ENCODE measurements at regions not wholly inside any gene's neighbourhood (a gene's known extent, or its start where the extent isn't known, plus 50 kb on each side); places are given as distances from the start of the nearest gene placed in this dataset.
"Not testable (repeated sequence)": the region's sequence is repeated elsewhere in the genome, so short reads cannot be mapped to it uniquely, and the experiment has no call there.

GRCh38 chr9:42420324-42420723 lies 236.9 kb downstream of the SPATA31A6 start:
- H3K9ac ChIP-seq (replicated peaks; ENCODE audit: extremely low read depth, insufficient read depth, low read length); H3K27ac ChIP-seq (ENCODE audit: insufficient read depth, low read depth, low read length); POLR2A ChIA-PET; H3K4me2 ChIP-seq (ENCODE audit: insufficient read depth, low read length); FAIRE-seq; H2AFZ ChIP-seq (ENCODE audit: low read depth, low read length); H3K9me3 ChIP-seq (replicated peaks; ENCODE audit: control insufficient read depth, insufficient read depth, low read length); H3K36me3 ChIP-seq (ENCODE audit: control insufficient read depth in 2 of 2, extremely low read depth in 1 of 2, insufficient read depth in 2 of 2, low read length in 2 of 2); DNase-seq (ENCODE audit: low read depth, low spot score); H3K27me3 ChIP-seq (ENCODE audit: control insufficient read depth in 2 of 2, insufficient read depth in 2 of 2, low read length in 2 of 2); H3K79me2 ChIP-seq (ENCODE audit: control insufficient read depth, insufficient read depth, low read length); BruUV-seq (replicated peaks); CTCF ChIA-PET; H3K9me1 ChIP-seq (replicated peaks; ENCODE audit: control insufficient read depth, extremely low read depth, insufficient read depth, low read length); H4K20me1 ChIP-seq (replicated peaks; ENCODE audit: control insufficient read depth, extremely low read depth, insufficient read depth, low read length); H3K4me1 ChIP-seq (ENCODE audit: control insufficient read depth, extremely low read depth, insufficient read depth, low read length); H3K4me3 ChIP-seq (replicated peaks in 1 of 3; ENCODE audit: insufficient read depth in 1 of 3, low read depth in 1 of 3, low read length in 3 of 3); intact Hi-C loops (cut with micrococcal nuclease); dilution Hi-C loops (cut with MboI; ENCODE audit: extremely low pct_ligation_motif_present, low sequenced_read_pairs): not testable (repeated sequence)

- POLR2A ChIA-PET; CTCF ChIA-PET; H3K9me3 ChIP-seq (replicated peaks; ENCODE audit: control insufficient read depth, insufficient read depth, low read length); H3K36me3 ChIP-seq (ENCODE audit: control insufficient read depth in 2 of 2, extremely low read depth in 1 of 2, insufficient read depth in 2 of 2, low read length in 2 of 2); dilution Hi-C loops (cut with MboI; ENCODE audit: extremely low pct_ligation_motif_present, low sequenced_read_pairs); H3K27ac ChIP-seq (ENCODE audit: insufficient read depth, low read depth, low read length); H4K20me1 ChIP-seq (replicated peaks; ENCODE audit: control insufficient read depth, extremely low read depth, insufficient read depth, low read length); H3K9me1 ChIP-seq (replicated peaks; ENCODE audit: control insufficient read depth, extremely low read depth, insufficient read depth, low read length); H3K4me1 ChIP-seq (ENCODE audit: control insufficient read depth, extremely low read depth, insufficient read depth, low read length); H3K4me3 ChIP-seq (replicated peaks in 1 of 3; ENCODE audit: insufficient read depth in 1 of 3, low read depth in 1 of 3, low read length in 3 of 3); H3K9ac ChIP-seq (replicated peaks; ENCODE audit: extremely low read depth, insufficient read depth, low read length); intact Hi-C loops (cut with micrococcal nuclease); FAIRE-seq; BruUV-seq (replicated peaks); DNase-seq (ENCODE audit: low read depth, low spot score); H3K4me2 ChIP-seq (ENCODE audit: insufficient read depth, low read length); H3K79me2 ChIP-seq (ENCODE audit: control insufficient read depth, insufficient read depth, low read length); H3K27me3 ChIP-seq (ENCODE audit: control insufficient read depth in 2 of 2, insufficient read depth in 2 of 2, low read length in 2 of 2); H2AFZ ChIP-seq (ENCODE audit: low read depth, low read length): not testable (repeated sequence)
Measured at GRCh38 chr9:42421630-42422029, 238.2 kb downstream of the SPATA31A6 start.
